Keratinocyte (primary cell): ENCODE measurements at regions not wholly inside any gene's neighbourhood (a gene's known extent, or its start where the extent isn't known, plus 50 kb on each side); places are given as distances from the start of the nearest gene placed in this dataset.

ENCODE experiments used
- EZH2 ChIP-seq: IDR thresholded peaks from one replicate; pipeline ENCODE4 v1.6.1; 2012; ENCODE audit warnings: inconsistent platforms, mild to moderate bottlenecking, low read length, moderate library complexity
- TF ChIP-seq, protein P1 (sequence below), 3 experiments: IDR thresholded peaks in 1 of 3; conservative IDR thresholded peaks in 1 of 3; optimal IDR thresholded peaks in 1 of 3; 2 replicates in 2 of 3; 3 replicates in 1 of 3; pipeline versions ENCODE3 to v1.5.1; 2011; ENCODE audit warnings: low read length in 3 of 3, mild to moderate bottlenecking in 3 of 3, moderate library complexity in 2 of 3, control low read depth in 1 of 3, inconsistent platforms in 1 of 3; ENCODE audit not compliant: insufficient read depth in 2 of 3; ENCODE audit errors: extremely low read depth in 1 of 3

DNA sequence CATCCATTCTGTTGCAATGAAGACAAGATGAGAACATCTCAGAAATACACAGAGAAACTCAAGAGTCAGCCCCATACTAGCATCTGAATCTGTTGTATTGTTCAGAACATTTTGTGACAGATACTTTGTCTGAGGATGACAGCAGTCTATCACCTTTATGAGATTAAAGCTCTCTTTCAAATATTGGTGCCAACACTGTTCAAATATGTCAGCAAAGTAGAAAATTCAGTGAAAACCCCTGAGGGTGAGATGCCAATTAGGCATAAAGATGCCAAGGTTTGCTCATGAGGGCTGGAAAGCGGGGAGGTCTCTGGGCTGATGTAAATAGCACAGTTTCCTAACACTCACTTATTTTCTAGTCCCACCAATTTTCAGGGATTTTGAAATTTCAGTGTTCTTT, 1054.2 kb upstream of the CRIM1 start:
- TF ChIP-seq, protein P1, sequence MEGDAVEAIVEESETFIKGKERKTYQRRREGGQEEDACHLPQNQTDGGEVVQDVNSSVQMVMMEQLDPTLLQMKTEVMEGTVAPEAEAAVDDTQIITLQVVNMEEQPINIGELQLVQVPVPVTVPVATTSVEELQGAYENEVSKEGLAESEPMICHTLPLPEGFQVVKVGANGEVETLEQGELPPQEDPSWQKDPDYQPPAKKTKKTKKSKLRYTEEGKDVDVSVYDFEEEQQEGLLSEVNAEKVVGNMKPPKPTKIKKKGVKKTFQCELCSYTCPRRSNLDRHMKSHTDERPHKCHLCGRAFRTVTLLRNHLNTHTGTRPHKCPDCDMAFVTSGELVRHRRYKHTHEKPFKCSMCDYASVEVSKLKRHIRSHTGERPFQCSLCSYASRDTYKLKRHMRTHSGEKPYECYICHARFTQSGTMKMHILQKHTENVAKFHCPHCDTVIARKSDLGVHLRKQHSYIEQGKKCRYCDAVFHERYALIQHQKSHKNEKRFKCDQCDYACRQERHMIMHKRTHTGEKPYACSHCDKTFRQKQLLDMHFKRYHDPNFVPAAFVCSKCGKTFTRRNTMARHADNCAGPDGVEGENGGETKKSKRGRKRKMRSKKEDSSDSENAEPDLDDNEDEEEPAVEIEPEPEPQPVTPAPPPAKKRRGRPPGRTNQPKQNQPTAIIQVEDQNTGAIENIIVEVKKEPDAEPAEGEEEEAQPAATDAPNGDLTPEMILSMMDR (optimal IDR thresholded peaks at IDR 0.05 in 1 of 3, IDR thresholded peaks at IDR 0.05 in 1 of 3, conservative IDR thresholded peaks at IDR 0.05 in 1 of 3; ENCODE audit: extremely low read depth in 1 of 3, insufficient read depth in 2 of 3, low read length in 3 of 3) = no peak
- no peak for TF ChIP-seq EZH2
